WI38 (cell line): ENCODE measurements at regions not wholly inside any gene's neighbourhood (a gene's known extent, or its start where the extent isn't known, plus 50 kb on each side); places are given as distances from the start of the nearest gene placed in this dataset.

Experiments used
- H3K4me3 ChIP-seq: 2 replicates; pipeline ENCODE4 v1.5.1; 2011; ENCODE audit warnings: low read depth, mild to moderate bottlenecking, control low read depth, low read length
- CTCF ChIP-seq: IDR thresholded peaks from 2 replicates; pipeline ENCODE4 v1.5.1; 2012; ENCODE audit warnings: low read depth, mild to moderate bottlenecking, control low read depth, low read length

- no peak overlapping the region for H3K4me3 ChIP-seq
- no peak for TF ChIP-seq CTCF
Measured at GRCh38 chr1:193680247-193680923, 494.0 kb upstream of the B3GALT2 start.

GRCh38 chr1:193677874-193678273 lies 491.5 kb upstream of the B3GALT2 start:
- no peak overlapping the region for H3K4me3 ChIP-seq
- no peak for TF ChIP-seq CTCF

GRCh38 chr1:193676996-193677549 lies 490.7 kb upstream of the B3GALT2 start:
- TF ChIP-seq CTCF: no peak

GRCh38 chr1:193674292-193674944 lies 488.0 kb upstream of the B3GALT2 start:
- TF ChIP-seq CTCF: no peak
- H3K4me3 ChIP-seq: no peak overlapping the region

More at GRCh38 chr1:193676996-193677549, 490.7 kb upstream of the B3GALT2 start:
- H3K4me3 ChIP-seq: no peak overlapping the region

- TF ChIP-seq CTCF: no peak
- H3K4me3 ChIP-seq: no peak overlapping the region
Measured at GRCh38 chr1:193666485-193667083, 480.2 kb upstream of the B3GALT2 start.

GRCh38 chr1:193663965-193664364 lies 477.6 kb upstream of the B3GALT2 start:
- no peak for TF ChIP-seq CTCF
- H3K4me3 ChIP-seq: no peak overlapping the region

GRCh38 chr1:193662030-193662429 lies 475.6 kb upstream of the B3GALT2 start:
- no peak overlapping the region for H3K4me3 ChIP-seq
- TF ChIP-seq CTCF: no peak
